SK-N-DZ (cell line): ENCODE measurements at regions not wholly inside any gene's neighbourhood (a gene's known extent, or its start where the extent isn't known, plus 50 kb on each side); places are given as distances from the start of the nearest gene placed in this dataset.
"Not testable (repeated sequence)": the region's sequence is repeated elsewhere in the genome, so short reads cannot be mapped to it uniquely, and the experiment has no call there.

ENCODE experiments used
- DNase-seq: peaks from one replicate; pipeline ENCODE4 v3.0.0-alpha.2; 2015; ENCODE audit warnings: low spot score

DNA sequence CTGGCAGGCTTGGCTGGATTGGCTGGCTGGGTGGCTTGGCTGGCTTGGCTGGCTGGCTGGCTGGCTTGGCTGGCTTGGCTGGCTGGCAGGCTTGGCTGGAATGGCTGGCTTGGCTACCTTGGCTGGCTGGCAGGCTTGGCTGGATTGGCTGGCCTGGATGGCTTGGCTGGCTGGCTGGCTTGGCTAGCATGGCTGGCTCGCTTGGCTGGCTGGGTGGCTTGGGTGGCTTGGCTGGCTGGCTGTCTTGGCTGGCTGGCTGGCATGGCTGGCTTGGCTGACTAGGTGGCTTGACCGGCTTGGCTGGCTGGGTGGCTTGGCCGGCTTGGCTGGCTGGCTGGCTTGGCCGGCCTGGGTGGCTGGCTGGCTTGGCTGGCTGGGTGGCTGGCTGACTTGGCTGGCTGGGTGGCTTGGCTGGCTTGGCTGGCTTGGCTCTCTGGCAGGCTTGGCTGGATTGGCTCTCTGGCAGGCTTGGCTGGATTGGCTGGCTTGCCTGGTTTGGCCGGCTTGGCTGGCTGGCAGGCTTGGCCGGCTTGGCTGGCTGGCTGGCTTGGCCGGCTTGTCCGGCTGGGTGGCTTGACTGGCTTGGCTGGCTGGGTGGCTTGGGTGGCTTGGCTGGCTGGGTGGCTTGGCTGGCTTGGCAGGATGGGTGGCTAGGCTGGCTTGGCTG, 440.9 kb downstream of the GOLGA6L6 start:
- not testable (repeated sequence) for DNase-seq

DNA sequence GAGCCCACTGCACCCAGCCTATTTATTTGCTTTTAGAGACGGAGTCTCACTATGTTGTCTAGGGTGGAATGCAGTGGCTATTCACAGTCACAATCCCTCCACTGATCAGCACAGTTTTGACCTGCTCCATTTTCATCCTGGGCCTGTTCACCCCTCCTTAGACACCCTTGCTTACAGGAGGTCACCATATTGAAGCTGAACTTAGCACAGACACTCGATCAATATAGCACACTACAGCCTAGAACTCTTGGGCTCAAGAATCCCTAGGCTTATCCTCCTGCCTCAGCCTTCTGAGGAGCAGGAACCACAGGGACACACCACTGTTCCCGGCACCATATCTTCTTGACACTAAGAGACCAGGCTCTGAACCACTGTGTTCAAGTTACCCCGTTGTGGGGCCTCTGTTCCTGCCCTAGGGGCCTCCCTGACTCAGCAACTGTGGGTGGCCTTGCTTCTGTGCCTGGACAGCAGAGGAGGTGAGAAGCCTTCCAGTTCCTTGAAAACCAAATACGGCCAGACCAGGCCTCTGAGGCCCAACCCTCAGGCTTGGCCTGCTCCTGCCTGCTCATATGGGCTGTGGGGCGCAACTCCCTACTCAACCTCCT, 445.8 kb downstream of the GOLGA6L6 start:
- DNase-seq: not testable (repeated sequence)

DNA sequence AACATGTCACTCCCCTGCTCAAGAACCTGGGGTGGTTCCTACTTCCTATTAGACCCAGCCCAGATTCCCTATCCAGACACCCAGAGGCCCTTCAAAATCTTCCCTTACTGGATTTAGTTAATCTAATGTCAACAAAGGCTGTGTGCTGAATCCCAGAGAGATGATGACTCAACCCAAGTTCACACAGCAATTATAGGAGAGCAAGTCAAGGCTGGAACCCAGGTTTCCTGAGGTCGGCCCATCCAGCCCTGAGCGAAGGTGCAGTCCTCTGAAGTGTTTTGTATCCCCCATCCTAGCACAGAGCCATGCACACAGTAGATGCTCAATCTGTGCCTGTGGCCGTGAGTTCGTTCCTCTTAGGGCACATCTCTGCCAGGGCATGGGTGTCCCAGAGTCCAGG, 452.1 kb downstream of the GOLGA6L6 start:
- DNase-seq: not testable (repeated sequence)

DNA sequence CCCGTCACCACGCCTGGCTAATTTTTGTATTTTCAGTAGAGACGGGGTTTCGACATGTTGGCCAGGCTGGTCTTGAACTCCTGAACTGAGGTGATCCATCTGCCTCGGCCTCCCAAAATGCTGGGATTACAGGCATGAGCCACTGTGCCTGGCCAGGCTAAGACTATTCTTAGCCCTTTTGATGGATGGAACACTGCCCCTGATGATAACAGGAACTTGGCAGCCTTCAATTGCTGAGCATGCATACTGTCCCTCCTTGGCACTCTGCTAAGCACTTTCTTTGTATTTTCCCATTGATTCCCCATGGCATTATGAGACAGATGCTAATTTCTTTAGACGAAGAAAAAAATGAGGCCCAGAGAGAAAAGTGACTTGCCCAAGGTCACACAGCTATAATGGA, 457.6 kb downstream of the GOLGA6L6 start:
- not testable (repeated sequence) for DNase-seq

DNA sequence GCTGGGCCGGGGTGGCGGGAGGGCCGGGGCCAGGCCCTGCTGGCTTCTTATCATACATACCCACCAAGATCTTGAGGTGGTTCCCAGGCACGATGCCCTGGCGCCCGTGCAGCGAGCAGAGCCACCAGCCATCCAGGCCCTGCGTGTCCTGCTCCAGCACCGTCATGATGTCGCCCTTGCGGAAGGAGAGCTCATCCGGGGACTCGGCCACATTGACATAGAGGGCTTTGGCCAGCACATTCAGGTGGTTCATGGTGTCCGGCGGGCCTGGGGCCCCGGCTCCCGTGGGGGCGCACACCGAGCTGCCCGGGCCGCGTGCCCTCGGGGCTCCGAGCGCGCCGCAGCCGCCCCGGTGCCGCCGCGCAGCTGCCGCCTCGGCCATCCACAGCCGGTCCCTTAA, 467.5 kb downstream of the GOLGA6L6 start:
- DNase-seq: not testable (repeated sequence)

DNA sequence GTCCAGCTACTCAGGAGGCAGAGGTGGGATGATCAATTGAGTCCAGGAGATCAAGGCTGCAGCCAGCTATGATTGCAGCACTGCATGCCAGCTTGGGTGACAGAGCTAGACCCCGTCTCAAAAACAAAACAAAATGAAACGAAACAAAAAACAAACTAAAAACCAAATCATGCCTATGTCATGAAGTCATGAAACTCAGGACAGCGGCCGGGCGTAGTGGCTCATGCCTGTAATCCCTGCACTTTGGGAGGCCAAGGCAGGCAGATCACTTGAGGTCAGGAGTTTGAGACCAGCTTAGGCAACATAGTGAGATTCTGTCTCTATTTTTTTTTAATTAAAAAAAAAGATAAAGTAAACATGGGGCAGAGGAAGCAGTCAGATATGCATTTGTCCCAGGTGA, 472.6 kb downstream of the GOLGA6L6 start:
- DNase-seq: not testable (repeated sequence)

DNA sequence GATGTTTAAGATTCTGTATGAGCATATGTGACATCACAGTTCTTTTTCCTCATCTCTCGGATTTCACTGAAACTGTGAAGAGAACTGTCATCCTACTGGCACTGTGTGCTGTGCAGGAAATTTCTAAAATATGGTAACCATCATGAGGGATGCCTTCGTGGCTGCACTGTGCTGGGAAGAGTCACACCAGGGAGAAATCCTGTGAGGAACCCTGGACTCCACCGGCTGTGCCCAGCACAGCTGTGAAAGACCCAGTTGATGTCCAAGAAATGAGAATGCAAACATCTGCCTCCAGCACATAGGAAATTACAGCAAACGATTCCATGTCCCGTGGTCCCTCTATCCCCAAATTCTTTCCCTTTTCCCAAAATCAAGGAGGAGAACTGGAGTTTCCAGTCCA, 475.4 kb downstream of the GOLGA6L6 start:
- not testable (repeated sequence) for DNase-seq

DNA sequence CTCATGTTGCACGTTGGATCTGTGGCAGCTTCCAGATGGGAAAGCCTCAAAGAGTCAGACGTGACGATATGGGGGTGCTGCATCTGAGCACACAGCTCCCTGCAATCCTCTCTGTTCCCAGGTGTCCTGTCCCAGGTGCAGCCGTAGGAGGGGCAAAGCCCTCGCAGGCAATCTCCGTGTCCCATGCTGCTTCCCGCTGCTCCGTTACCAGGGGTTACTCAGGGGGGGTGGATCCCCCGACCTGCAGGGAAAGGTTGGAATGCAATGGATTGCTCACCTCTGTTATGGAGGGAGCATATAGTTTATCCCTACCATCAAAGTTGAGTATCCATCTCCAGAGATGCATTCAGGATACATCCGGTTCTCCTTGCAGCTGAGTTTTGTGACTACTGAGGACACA, 476.1 kb downstream of the GOLGA6L6 start:
- DNase-seq: not testable (repeated sequence)

DNA sequence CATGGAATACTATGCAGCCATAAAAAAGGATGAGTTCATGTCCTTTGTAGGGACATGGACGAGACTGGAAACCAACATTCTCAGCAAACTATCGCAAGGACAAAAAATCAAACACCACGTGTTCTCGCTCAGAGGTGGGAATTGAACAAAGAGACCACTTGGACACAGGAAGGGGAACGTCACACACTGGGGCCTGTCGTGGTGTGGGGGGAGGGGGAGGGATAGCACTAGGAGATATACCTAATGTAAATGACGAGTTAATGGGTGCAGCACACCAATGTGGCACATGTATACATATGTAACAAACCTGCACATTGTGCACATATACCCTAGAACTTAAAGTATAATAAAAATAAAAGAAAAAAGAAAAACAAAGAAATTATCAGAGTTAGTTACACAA, 478.4 kb downstream of the GOLGA6L6 start:
- DNase-seq: not testable (repeated sequence)

DNA sequence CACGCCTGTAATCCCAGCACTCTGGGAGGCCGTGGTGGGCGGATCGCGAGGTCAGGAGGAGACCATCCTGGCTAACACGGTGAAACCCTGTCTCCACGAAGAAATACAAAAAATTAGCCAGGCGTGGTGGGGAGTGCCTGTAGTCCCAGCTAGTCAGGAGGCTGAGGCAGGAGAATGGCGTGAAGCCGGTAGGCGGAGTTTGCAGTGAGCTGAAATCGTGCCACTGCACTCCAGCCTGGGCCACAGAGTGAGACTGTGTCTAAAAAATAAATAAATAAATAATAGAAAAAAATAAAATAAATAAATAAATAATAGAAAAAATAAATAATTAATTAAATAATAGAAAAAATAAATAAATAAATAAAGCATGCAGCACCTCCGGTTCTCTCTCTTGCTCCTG, 480.8 kb downstream of the GOLGA6L6 start:
- not testable (repeated sequence) for DNase-seq

DNA sequence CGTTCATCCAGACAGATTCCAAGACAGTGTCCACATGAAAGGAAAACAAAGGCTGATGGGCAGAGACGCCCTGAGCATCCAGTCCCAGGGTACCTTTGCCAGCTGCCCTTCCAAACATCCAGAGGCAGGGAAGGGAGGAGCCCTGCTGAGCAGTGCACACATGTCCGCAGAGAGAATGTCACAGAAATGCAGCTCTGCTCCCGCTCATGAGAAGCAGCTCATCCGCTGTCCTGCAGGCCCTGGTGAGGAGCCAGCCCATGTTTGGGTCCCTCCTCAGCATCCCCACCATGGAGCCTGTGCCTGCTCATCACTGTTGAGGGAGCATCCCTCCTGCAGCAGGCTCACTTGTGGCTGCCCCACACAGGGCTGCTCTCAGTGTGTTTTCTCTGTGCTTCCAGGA, 484.7 kb downstream of the GOLGA6L6 start:
- DNase-seq: not testable (repeated sequence)

DNA sequence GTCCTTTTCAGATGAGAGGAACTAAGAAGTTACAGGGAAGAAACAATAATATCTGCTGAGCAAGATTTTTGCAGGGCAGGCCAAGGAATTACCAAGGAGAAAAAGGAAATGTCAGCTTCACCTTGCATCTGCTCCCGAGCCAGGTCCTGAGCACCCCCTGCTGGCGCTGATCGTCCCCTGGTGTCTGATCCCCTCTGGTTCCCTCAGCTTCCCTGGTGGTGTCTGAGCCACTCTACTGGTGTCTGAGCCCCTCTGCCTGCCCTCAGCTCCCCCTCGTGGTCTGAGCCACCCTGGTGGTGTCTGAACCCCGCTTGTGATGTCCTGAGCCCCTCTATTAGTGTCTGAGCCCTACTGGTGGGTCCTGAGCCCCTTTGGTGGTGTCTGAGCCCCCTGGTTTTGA, 485.7 kb downstream of the GOLGA6L6 start:
- not testable (repeated sequence) for DNase-seq

DNA sequence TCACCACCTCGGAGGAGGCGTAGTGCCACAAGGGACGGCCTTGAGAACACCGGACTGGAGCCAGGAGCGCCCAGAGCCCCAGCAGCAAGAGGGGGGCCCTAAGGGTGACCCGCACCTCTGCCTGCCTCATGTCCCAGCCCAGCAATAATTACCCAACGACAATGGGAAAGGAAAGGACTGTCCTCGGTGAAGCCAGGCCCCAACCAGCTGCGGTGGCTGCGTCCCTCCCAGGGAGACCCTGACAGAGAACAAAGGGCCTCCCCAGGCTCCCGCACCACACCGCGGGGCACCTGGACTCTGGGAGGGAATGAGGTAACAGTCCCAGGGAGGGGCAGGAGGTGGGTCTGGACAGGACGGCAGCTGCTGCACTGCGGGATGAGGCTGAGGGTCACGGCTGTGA, 493.4 kb downstream of the GOLGA6L6 start:
- DNase-seq: not testable (repeated sequence)

DNA sequence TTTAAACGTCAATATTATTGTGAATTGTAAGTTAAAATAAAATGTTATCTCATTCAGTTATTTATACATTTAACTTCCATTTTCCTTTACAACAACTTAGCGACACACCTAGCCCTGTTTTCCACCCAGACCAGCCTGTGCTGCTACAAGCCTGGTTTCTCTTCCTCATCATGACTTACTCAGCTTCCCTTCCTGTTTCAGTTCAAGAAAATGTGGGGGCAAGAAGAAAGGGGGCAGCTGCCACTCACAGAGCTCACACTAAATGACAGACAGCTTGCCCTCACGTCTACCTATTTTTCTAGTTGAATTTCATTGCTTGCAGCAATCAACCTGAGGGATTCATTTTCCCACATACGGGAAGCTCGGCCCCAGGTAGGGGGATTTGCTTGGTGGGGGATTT, 496.4 kb downstream of the GOLGA6L6 start:
- not testable (repeated sequence) for DNase-seq

DNA sequence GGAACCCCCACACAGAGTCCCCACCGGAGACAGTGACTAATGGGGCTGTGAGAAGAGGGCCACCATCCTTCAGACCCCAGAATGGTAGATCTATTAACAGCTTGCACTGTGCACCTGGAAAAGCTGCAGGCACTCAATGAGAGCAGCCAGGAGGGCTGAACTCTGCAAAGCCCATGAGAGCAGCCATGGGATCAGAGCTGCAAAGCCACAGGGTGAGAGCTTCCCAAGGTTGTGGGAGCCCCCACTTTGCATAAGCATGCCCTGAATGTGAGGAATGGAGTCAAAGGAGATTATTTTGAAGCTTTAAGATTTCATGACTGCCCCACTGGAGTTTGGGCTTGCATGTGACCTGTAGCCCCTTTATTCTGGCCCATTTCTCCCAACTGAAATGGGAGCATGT, 500.9 kb downstream of the GOLGA6L6 start:
- not testable (repeated sequence) for DNase-seq

DNA sequence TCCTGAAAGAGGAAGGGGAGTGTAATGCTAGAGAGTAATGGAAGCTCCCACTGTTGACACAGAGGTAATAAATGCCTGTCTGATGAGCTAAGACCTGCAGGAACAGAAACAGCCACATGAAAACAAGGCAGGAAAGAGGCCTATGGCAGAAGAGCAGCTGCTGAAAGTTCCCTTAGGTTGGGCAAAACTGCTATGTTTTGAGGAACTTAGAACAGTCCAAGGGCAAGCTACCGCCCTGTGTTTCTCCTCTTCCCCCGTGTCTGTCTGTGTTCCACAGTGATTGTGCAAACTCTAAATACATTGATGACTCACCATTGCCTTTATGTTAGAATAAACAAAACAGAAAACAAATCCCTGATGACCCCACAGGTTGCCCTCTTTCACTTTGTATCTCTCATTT, 516.6 kb downstream of the GOLGA6L6 start:
- DNase-seq: not testable (repeated sequence)

DNA sequence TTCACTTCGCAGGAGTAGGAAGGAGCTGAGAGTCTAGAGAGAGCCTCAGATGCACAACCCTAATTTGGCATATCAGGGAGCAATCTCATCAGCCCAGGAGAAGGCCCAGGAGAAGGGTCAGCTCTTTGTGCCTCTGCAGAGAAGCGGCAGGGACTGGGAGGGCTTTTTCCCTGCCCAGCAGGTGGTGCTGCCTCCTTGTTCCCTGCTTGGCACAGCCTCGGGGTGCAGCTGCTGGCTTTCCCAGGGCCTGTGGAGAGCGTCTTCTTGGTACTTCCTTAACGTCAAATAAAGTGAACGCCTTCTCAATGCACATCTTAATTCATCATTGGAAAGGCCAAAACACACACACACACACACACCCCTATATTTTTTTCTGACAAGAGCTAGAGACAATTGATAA, 519.3 kb downstream of the GOLGA6L6 start:
- not testable (repeated sequence) for DNase-seq

DNA sequence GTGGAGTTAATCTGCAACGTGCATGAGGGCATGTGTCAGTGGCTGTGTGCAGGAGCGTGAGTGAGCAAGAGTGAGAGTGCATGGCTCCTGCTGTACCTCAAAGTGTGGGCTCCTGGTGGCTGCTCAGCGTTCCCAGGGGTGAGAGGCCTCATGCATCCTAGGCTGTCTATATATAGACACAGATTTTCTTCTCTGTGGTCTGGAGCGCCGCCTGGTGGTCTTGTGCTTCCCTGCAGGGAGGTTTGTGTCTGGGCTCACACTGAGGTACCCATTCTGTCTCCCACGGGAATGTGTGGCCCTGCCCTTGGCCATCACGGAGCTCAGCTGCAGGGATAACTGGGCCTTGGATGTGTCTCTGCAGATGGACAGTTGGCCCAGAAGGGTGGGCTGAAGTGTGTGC, 520.2 kb downstream of the GOLGA6L6 start:
- not testable (repeated sequence) for DNase-seq

DNA sequence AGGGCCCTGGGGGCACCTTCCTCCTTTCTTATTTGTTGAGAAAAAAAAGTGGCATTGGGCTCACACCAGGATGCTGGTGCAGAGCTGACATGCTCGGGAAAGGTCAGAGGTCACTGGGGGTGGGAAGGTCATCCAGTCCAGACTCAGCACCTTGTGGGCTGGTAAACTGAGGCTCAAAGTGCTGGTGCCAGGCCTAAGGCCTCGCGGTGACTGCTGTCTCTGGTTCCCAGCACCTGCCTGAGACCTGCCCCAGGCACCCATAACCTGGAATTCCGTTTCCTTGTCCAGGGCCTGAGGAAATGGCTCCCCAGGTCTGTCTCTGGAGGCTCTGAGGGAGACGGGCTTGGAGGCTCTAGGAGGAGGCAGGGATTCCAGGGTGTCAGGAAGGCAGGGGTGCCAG, 521.0 kb downstream of the GOLGA6L6 start:
- DNase-seq: not testable (repeated sequence)

DNA sequence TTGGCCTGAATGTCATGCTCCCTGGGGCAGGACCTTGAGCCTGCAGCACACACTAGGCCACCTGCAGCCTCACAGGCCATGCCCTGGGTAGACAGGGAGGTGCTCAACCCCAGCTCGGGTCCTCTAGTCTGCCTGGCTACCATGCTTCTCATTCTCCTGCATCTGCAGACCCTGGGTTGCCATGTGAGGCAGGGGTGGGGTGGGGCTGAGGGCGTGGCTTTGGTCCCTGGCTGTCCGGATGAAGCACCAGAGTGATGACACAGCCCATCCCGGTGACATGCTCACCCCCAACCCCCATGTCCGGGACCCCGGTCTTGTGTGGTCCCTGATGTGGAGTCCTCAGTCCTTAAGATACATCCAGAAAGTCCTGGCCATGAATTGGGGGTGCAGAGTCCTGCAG, 521.8 kb downstream of the GOLGA6L6 start:
- DNase-seq: not testable (repeated sequence)

DNA sequence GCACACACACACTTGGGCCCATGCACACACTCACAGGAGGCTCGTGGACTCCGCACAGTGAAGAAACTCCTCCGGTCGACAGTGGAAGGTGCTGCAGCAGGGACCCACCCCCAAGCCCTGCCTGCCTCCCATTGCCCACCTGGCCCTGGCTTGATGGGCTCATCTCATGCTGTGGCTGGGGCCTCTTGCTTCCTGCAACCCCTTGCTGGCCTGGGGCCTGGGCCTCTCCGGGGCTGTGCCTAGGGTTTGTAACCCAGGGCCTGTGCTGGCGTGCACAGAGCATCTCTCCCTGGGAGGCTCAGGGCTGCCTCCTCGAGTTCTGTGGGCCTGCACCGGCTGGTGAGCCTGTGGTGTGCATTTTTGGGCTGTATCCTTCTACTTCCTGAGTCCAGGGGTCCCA, 524.0 kb downstream of the GOLGA6L6 start:
- not testable (repeated sequence) for DNase-seq

DNA sequence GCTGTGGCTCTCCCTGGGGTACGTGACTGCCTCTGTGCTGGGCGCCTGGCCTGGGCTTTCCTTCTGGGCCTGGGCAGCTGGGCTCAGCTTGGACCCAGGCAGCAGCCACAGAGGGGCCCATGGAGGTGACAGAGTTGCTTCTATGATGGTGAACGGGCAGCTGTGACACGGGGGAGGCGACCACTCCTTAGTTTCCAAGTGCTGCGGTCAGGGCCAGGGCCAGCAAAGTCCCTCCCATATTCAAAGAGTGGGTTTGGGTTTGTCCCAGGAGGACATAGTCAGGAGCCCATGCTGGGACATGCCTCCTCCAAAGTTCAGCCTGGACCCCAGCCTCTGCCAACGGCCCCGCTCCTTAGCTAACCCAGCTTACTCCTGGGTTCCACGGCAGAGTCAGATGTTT, 524.7 kb downstream of the GOLGA6L6 start:
- not testable (repeated sequence) for DNase-seq

DNA sequence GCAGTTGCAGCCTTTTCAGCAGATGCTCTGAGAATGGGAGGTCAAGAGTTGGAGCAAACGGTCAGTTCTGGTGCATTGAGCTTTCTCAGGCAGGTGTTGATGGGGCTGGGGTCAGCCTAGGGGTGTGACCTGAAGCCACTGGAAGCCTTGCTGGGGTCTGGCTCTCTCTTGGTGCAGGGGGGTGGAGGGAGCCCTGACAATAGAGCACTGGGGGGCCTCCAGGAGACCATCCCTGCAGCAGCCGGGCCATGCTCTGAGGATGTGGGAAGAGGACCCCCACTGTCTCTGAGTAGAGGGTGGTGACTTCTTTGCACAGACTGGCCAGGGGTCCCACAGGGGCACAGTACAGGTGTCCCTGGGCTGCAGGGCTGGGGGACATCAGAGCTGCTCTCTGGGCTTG, 528.8 kb downstream of the GOLGA6L6 start:
- not testable (repeated sequence) for DNase-seq
